HG03159 (cell line): ENCODE measurements at regions not wholly inside any gene's neighbourhood (a gene's known extent, or its start where the extent isn't known, plus 50 kb on each side); places are given as distances from the start of the nearest gene placed in this dataset.

ENCODE experiments used
- ATAC-seq: cut with Tn5 transposase; IDR thresholded peaks from one replicate; pipeline ENCODE4 v1.9.1; 2021; ENCODE audit warnings: mild to moderate bottlenecking, moderate library complexity; ENCODE audit not compliant: unreplicated experiment

DNA sequence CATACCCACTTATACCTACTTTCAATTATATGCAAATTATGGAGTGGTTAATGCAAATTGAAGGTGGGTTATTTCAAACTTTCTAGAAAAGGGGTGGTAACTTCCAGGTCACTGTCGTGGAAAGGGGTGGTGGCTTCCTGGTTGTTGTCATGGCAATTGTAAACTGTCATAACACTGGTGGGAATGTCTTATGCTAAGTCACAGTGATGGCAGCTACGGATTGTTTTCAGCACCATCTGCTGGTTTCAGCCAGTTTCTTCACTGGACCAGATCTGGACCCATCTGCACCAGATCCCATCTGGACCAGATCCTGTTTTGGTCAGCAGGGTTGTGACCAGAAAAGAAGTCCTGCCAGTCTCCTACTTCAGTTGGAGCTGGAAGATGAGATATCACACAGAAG lies 1469.3 kb downstream of the AACS start:
- no peak for ATAC-seq

DNA sequence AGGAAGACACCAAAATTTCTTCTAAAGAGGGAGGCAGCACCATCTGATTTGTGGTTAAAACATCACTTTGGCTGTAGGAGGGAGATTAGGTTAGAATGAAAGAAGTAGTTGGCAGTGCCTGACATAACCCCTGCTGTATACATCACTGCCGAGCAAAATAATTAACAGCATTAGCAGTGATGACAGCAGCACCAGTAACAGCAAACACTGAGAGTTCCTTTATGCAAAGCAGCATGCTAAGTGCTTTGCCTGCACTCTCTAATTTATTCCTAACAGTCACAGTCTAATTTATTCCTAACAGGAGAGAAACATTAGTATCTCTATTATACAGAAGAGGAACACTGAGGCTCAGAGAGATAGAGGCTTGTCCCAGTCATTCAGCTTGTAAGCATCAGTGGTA lies 1469.7 kb downstream of the AACS start:
- ATAC-seq: no peak

DNA sequence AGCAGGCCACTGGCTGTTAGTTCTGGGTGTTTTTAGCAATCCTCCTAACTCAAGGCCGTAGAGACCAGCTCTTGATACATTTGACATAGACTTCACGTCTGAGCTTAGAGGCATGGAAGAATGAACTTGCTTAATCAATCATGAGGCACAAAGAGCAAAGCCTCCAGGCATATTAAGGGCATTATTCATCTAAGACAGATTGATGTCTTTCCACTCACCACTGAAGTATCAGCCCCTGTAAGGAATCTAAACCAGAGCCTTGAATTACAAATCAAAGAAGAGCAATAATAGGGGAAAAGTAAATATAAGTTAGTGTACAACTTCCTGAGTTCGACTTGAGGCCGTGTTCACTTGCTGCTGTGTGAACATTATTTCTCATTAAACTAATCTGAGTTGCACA lies 1470.7 kb downstream of the AACS start:
- ATAC-seq: no peak

DNA sequence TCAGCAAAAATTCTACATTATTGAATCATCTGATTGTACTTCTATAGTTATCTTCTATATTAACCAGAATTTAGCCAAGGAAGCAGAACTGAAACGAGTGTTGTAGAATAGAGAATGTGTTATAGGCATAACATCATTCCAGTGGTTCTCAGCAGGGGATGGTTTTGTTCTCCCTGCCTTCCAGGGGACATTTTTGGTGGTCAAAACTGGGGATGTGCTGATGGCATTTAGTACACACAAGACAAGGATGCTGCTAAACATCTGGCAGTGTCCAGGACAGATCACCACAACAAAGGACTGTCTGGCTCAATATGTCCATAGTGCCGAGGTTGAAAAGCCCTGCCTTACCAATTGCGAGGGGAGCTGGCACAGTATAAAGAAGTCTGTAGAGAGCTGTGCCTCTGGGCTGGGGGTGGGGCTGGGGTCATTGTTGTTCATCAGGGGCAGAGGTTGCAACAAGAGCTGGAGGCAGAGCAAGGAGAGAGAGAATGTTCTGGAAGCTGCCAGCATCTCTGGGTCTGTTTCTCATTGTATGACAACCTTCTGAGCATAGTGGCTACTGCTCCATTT lies 1472.8 kb downstream of the AACS start:
- ATAC-seq: no peak

DNA sequence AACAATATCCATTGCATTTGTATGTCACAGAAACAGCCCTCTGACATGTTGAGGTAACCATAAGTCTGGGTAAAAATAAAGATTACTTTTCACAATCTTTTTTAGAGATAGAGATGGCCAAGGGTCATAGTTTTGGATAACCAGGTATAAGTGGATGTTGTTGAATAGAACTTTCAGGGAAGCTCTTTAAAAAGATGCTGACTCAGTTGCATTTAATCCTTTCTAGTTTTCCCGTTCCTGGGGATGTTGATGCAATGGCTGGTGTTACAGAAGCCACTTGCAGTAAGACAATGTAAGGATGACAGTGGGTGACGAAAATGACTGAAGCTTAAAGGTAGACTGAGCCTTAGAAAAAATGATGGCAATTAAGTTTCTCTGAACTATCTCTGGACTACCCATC lies 1473.7 kb downstream of the AACS start:
- ATAC-seq: no peak

DNA sequence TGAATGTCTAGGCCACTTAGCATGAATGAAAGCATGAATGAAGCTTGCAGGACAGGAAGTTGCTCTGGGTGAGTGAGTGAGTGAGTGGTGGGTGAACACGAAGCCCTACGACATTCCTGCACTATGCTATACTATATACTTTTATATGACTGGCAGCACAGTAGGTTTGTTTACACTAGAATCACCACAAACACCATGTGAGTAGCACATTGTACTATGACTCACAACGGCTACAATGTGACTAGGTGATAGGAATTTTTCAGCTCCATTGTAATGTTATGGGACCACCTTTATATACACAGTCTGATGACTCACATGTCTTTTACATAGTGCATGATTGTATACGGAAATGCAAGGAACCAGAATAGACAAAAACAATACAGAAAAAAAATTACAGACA lies 1480.2 kb downstream of the AACS start:
- ATAC-seq: no peak

DNA sequence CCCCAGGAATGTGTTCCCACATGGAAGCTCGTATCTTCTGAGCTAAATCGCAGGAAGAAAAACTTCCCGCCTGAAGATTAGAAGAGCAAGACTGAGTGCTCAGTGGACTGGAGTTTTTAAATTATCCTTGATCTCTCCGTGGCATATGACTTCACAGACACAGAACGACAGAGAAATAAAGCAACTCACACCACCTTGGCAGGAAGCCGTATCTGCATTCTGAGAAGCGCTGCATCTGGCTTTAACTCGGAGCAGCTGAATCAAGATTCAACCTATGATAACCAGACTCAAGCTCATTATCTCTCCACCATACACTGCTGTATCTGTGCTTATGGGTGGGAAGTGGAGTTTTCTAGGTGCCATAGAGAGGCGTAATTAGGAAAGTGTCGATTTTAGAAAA lies 1482.7 kb downstream of the AACS start:
- no peak for ATAC-seq

DNA sequence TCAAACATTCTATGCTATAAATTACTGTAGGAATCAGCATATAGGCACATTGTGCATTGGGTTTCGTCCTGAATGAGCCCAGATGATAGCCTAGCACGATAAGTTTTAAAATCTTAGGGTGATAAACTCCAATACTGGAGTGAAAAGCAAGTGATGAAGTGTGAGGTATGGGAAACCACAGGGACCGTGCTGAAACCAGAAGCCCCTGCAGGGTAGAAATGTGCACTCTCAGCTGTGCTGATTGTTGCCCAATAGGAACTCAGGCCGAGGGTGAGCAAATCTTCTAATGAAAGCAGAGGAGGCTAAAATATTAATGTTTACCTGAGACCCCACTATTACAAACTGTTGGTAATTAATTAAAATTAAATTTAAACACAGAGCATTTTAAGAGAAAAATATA lies 1486.6 kb downstream of the AACS start:
- no peak for ATAC-seq

DNA sequence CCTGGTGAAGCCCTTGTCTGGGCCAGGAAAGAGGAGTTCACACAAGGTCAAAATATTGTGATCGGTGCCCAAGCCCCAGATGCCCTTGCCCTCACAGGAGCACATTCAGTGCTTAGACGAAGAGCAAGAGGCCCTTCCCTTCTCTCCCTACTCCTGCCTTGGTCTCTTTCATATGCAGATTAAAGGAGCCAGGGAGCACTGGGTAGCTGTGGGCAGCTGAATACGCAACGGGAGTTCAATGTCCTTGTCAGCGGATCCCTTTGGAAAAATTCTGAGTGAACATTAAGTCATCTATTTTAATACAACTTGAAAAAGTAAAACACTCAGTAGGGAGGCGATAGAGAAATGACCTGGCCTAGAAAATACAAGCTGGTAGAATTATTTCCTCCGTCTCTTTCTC lies 1489.4 kb downstream of the AACS start:
- ATAC-seq: no peak

DNA sequence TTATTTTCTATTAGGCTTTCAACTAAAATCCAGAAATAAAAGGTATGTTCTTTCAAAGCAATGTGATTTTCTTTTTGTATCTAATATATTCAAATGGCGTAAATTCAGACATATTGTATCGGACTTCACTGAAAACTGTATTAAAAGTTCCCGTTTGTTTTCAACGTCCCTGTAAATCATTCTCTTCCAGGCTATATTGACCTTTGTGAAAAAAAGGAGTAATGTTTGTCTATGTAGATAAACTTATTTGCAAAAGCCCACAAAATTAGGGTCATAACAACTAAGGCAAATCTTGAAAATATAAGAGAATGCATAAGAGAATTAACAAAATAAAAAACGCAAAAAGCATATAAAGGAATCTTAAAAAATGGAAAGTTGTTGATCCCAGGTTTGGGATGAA lies 1492.4 kb downstream of the AACS start:
- ATAC-seq: no peak

DNA sequence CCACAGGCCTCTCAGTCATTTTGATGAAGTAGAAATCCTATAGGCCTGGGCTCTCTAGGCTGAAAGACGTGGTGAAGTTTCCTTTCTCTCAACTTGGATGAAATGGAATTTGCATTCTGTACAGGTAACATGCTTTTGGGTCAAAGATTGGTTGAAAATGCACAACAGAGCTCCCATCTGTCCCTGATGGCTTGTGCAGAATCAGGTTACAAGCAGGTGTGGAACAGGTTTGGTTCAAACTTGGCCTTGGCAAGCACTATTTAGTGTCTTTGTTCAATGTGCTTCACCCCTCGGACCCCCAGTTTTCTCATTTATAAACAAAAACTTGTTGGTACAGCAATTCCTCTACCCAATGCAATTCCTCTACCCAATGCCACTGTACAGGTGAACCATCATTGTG lies 1493.0 kb downstream of the AACS start:
- ATAC-seq: no peak

DNA sequence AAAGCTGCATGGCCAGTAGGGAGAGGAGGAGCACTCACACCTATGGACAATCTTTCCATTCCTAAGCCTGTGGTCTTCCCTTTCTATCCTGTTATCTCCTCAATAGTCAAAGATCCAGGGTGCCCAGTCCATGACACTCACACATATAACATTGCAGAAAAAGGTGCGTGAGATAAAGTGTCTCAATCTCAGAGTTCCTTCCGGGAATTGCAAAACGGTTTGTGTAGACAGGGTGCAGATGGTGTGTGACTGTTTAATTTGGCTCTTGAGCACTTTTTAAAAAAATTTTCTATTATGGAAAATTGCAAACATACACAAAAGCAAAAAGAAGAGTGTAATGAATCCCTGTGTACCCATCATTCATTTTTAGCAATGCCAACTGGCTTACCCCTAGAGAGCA lies 1493.6 kb downstream of the AACS start:
- no peak for ATAC-seq

DNA sequence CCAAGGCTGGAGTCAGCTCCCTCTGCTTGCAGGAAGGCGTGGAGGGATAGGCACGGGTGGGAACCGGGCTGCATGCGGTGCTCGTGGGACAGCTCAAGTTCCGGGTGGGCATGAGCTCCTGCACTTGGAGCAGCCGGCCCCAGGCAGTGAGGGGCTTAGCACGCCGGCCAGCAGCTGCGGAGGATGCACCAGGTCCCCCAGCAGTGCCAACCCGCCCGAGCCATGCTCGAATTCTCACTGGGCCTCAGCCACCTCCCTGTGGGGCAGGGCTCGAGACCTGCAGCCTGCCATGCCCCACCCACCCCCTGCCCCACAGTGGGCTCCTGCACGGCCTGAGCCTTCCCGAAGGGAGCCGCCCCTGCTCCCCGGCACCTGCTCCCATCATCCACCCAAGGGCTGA lies 1501.8 kb downstream of the AACS start:
- no peak for ATAC-seq

DNA sequence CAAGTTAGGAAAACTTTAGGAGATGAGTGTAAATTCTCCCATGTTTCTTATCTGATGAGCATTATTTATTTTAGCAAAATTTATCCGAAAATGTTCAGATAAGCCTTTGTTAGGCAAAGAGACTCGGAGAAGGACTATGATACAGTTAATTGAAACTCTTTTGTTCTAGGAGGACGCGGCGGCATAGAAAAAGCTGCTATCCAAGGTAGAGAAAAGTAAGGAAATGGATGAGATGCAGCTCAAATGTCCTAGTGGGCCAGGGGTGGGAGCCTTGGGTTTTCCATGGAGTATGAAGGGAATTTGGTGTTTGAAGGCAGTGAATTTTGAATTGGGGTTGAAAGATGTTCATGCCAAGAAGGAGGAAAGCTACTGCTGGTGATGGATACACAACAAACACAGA lies 1504.5 kb downstream of the AACS start:
- no peak for ATAC-seq

DNA sequence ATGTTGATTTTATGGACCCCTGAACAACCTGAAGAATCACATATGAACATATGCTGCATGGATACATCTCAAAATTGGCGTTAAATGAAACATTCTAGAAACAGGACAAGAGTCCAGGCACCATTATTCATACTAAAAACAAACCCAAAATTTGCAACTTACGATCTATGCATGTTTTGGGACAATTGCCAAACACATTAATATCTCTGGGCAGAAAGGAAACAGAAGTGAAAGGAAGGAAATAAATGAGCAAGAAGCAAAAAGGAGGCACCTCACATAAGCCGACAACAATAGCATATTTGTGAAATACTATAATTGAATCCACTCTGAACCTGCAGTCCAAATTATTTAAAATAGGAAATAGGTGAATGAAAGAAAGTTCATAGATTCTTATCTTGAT lies 1505.3 kb downstream of the AACS start:
- ATAC-seq: no peak

DNA sequence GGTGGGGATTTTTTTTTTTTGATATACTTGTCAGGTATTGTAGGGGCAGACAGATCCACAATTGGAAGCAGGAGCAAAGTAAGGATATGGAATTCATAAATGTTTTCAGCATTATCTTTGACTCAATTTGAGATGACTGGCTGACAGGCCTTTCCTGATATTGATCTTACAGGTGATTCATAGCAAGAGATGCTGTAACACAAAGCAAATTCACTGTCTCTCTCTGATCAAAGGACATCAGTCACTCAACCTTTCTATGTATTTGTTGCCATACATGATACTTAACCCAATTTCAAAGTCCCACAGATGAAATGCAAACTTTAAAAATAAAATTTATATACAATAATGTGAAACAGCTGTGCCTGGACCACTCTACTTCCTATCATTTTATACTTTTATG lies 1506.9 kb downstream of the AACS start:
- ATAC-seq: no peak

DNA sequence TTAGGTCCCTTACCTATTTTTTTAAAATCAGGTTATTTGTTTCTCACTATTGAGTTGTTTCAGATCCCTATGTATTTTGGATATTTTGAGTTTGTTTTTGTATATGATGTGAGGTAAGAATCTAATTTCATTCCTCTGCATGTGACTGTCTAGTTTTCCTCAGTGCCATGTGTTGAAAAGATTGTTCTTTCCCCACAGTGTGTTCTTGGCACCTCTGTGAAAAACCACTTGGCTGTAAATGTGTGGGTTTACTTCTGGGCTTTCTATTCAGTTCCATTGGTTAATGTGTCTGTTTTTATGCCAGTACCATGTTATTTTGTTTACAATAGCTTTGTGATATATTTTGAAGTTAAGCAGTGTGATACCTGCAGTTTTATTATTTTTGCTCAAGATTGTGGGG lies 1516.4 kb downstream of the AACS start:
- no peak for ATAC-seq

DNA sequence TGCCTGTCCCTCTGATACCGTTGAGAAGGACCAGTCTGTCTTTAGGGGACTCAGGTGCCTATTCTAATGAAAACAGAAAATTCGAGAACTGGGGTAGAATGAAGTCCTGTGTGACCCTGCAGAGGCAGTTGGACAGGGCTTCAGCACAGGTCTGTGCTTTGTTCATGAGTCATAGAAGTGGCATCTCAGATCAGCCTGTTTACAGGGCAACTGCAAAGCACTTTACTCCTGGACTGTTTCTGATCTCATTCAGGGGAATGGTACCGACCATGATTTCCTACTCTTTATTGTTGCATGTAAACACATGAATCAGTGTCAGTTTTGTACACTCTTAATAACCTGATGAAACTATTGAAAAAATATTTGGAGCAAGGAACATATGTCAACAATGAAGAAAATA lies 1517.0 kb downstream of the AACS start:
- ATAC-seq: no peak

DNA sequence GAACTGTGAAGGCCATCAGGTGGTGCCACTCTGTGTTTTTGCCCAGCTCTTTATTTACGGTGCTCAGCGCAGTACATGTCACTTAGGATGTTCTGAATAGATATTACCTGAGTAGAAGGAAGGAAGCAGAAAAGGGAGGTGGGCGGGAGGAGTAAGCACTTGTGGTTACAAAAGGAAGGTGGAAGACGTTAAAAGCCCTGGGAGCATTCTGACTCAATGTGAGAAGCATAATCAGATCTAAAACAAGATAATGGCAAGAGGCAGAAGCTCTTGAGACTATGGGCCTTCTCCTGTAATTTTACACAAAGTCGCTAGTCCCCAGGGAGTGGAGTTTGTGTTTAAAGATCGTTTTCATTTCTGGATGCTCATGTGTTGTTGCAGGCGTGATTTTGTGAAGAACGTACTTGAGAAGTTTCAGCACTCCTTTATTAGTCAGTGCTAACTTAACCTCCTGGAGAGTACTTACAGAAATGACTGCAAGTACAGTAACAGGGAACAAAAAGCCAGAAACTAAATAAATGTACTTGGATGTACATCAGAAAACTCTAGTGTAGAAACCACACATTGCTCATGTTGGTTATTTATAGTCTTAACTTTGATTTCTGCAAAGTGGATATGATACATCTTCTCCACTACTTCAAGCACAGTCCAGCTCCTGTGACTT lies 1523.5 kb downstream of the AACS start:
- ATAC-seq: no peak

DNA sequence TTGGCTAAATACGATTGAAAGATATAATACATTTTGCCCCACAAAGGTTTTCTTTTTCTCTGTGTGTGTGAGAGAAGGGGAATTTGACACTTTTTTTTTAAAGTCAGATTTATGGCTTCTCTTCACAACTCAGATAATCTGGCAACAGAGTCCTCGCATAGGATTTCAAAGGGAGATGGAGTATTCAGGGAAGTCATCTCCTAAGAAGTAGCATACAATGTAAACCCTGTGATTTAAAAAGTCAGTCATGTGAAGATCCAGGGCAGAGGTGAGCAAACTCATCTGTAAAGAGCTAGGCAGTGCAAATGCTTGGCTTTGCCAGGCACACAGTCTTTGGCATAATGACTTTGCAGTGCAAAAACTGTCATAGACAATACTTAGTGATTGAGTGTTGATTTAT lies 1526.3 kb downstream of the AACS start:
- ATAC-seq: no peak

DNA sequence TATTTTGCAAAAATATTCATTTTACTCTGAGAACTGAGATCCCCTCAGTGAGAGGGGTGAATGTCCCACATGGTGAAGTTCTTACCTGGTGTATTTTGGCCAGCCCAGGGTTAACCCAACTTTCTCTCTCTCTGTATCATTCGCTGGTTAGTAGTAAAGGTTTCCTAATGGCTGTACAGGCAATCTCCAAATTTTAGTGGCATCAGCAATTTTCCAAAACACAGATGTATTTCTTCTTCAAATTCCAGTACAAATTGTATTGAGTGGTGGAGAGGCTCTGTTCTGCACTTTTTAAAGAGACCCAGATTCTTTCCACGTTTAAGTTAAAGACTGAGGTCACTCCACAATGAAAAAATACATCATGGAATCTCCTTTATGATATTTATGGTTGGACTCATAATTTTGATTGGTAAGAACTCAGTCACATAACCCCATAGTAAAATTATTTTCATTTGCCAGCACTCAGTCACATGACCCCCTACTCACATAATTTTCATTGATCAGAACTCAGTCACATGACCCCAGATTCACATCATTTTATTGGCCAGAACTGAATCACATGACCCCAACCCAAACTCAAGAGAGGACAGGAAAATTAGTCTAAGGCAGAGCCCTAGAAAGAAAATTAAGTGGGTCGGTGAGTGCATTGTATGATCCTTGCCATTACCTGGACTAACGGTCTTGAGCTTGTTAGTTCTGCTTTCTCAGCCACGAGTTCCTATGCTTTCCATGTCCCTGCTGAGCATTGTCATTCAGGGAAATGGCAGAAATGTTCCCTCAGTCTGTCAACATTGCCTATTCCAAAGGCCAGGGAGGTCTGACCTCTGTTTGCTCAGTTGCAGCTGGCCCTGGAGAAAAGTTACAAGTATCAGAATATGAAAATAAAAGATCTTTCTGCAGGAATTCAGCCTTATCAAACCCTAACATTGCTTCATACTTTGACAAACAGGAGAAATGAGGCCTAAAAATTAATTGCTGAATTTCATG lies 1536.2 kb downstream of the AACS start:
- ATAC-seq: no peak

DNA sequence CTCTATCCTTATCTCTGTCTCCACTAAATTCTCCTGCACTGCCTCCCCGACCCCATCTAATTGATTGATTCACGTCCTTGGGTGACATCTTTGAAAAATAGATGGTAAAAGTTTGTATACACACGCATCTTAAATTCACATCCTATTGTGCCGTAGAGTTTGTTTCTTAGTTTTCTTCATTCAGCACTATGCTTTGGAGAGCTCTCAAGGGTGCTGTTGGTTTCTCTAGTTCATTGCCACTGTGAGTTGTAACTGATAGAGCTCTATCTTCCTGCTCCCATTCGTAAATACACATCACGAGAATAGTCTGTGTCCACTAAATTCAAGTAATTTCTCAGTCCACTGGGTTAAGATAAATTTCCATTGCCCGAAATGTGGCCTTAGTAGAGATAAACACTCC lies 1537.4 kb downstream of the AACS start:
- ATAC-seq: no peak
